T-helper 2 cell (primary cell): ENCODE measurements at regions not wholly inside any gene's neighbourhood (a gene's known extent, or its start where the extent isn't known, plus 50 kb on each side); places are given as distances from the start of the nearest gene placed in this dataset.

Source experiments
- DNase-seq, 5 experiments: peaks; one replicate each; pipeline versions ENCODE4 v3.0.0 to v3.0.0-alpha.2; 2012 to 2022

DNA sequence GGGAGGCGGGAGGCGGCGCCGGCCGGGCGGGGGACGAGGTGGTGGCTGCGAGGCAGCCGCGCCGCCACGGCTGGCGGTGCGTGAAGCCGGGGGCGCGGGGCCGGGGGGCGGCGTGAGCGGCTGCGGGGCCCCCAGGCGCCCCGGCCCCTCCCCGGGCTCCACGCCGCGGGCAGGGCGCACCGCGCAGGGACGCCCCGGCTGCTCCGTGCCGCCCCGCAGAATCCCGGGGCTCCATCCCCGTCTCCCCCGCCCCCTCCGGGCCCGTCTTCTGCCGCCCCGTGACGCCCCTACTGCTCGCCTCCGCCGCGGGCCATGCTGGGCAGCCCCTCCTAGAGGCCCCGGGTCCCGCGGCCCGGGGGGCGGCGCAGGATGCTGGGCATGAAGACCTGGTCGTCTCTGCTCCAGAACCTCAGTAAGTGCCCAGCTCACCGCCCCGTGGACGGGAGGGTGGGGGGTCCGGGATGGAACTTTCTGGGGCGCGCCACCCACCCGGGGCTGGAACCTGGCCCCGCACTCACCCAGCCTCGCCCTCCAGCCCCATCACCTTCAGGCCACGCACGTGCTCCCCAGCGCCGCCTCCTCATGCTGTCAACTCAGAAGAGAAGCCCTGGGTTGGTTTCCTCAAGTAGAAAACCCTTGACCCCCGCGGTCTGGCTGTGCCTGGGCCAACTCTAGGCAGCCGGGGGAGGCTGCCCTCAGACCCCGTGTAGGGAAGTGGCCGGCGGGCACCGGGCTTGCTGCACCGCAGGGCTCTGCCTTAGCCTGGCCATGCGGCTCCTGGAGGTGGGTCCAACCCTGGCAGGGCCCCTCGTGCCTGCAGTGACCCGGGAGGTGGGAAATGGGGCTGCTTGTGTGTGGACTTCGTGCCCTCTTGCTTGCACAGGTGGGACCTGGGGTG lies 150.2 kb upstream of the GSE1 start:
- DNase-seq: no peak

DNA sequence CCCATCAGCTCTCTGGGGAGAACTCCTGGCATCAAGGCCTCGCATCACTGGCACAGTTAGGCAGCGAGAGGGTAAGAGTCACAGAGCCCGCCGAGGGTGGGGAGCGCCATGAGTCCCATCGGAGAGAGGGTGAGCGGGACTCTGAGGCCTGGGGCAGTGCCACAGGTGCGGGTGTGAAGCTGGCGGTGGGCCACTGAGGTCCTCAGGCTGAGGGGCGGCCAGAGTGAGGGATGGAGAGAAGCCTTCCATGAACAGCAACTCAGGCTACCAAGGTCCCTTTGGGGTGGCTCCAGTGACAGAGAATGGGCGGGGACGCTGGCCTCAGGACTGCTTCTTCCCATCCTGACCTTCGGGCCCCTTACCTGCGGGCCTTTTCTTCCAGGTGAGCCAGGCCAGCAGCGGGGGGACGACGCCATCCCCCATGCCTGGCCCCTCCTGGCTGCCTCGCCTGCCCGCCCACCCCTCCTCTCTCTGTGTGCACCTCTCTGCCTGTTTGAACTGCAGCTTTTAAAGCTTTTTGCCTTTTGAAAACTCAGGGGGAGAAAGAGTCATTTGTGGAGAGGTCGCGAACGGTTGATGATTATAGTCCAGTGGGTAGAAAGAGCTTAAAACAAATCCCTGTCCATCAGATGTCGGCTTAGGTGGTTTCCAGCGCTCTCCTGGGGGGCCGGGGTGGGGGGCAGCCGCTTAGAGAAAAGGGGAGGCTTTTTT lies 149.3 kb upstream of the GSE1 start:
- DNase-seq: no peak

DNA sequence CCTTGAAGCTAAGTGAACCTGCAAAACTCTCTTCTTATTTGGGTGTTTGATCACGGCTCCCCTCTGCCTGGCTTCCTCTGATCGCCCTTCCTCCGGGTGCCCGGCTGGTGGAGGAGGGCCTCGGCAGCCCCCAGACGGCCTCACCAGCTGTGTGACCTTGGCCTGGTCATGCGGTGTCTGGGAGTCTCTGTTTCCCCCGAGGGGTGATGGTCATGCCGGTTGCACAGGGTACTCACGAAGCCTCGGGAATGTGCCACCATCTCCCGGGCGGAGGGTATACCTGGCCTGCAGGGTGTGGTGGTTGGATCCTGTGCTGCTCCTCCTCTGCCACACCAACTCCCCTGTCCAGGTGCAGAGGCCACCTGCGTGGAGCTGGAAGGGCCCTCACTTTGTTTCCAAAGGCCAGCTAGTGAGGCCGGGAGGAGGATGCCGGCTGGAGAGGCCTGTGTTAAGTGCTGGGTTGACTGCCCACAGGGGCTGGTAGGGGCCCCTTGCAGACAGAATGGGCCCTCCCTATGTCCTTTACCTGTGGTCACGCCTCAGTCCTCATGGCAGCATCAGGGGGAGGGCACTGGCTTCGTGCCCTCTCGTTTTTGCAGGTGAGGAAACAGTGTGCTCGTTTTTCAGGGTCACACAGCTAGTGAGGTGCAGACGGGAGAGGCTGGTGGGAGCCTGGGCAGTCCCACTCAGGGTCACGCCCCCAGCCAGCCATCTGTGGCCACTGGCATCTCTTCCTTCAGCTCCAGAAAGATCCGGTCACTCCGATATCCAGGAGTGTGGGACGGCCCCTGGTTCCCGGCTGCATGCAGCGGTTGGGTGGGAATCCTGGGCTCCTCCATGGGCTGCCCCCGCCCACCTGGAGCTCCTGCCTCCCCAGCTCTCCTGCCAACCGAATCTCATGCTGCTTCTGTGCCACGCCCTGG lies 148.5 kb upstream of the GSE1 start:
- no peak for DNase-seq

DNA sequence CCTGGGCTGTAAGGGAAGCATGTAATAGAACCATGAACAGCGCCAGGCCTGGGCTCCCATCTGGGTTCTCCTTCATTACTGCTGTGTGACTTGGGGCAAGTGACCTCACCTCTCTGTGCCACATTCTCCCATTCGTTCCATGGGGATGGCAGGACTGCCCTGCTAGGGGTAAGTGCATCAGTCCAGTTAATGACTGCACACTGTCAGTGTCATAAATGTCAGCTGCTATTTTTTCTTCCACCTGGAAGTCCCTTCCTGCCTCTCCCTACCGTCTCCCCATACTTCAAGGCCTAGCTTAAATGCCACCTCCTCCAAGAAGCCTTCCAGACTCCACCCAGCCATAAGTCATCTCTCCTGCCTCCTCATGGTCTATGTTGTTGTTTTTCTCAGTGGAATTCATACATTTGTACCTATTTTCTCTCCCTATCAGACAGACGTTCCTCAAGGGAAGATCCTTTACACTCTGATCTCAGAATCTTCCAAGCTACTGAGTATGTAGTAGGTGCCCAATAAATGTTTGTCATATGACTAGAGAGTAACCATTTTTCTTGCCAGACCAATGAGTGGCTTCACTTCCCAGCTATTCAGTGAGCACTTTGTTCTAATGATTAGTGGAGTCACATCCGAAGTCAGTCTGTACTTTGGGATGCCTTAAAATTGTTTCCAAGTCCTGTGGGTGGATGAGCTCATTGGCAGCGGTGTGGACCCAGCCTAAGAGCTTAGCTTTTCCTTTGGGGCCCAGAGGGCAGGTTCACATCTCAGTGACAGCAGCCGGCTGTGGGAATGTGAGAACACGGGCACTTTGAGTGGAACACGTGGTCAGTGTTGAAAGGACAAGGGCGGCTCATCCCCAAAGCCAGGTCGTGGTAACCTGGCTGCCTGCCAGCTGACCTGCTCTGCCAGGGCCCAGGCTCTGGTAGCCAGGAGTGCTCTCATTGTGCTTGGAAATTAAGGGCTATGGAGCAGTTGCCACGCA lies 147.5 kb upstream of the GSE1 start:
- no peak for DNase-seq

DNA sequence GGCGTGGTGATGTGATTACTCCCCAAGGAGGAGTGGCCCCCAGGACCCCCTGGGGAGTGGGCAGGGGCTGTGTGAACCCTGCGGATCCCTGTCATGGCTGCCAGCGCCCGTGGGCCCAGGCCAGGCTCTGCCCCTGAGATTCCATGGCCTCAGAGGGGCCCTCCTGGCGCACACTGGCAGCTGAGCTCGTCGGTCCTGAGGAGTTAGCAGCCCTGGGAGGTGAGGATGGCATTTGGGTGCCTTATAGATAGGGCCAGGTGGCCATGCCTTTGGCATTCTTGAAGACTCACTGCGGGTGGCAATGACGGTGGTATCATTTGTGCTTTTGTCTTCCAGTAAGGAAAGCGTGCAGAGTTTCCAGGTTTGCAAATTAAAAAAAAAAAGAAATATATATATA lies 146.8 kb upstream of the GSE1 start:
- DNase-seq: no peak

DNA sequence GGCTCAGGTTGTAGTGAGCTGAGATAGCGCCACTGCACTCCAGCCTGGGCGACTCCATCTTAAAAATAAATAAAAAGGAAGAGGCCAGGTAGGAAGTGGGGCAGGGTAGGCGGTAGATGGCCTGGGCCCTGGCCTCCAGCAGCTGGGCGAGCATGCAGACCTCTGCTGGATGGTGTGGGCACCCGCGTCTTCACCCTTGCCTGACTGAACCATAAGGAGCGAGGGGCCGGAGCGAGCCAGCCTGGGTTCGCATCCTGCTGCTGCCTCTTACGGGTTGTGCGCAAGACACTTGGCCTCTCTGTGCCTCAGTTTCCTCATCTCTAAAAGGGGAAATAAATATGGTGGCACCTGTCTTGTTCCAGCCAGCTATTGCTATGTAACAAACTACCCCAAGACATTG lies 146.1 kb upstream of the GSE1 start:
- no peak for DNase-seq

DNA sequence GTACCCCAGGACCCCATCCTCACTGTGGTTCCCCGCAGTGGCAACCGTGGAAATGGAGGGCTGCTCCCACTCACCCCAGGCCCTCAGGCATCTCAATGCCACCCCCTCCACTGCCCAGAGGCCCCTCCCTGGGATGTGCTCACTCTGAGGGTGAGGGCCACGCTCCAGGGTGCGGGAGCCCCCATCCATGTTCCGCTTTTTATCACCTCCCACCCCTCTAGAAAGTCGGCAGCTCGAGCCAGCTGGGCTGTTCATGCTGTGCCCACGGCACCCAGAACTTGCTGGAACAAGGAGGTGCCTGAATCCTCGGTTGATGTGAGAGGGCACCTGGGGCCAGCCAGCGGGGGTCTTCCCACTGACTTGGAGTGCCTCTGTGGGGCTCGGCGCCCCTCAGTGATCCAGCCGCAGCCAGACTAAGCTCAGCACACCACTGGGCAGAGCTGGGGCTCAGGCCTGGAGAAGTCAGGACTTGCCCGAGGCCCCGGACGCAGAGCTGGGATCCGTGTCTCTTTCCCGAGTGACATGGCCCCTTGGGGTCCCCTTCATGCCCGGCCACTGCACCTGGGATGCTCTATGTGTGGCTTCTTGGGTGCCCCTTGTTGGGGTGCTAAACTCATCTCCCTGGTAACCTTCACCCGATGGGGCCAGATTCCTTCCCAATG lies 143.1 kb upstream of the GSE1 start:
- DNase-seq: no peak

DNA sequence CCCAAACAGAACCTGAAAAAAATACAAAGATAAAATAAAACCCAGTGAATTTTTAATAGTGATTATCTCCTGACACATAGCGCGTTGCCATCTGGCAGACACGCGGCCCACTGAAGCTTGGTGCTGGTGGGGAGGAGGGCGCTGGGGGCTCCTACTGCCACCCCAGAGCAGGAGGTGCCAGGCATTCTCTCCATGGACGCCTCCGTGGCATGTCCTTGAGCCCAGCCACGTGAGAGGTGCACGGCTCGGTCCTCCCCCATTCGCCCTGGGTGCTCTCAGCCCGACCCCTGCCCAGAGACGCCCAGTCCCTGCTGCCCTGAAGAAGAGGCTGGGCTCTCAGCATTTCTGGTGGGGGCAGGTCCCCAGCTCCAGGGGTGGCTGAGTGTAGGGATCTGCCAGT lies 142.2 kb upstream of the GSE1 start:
- no peak for DNase-seq

DNA sequence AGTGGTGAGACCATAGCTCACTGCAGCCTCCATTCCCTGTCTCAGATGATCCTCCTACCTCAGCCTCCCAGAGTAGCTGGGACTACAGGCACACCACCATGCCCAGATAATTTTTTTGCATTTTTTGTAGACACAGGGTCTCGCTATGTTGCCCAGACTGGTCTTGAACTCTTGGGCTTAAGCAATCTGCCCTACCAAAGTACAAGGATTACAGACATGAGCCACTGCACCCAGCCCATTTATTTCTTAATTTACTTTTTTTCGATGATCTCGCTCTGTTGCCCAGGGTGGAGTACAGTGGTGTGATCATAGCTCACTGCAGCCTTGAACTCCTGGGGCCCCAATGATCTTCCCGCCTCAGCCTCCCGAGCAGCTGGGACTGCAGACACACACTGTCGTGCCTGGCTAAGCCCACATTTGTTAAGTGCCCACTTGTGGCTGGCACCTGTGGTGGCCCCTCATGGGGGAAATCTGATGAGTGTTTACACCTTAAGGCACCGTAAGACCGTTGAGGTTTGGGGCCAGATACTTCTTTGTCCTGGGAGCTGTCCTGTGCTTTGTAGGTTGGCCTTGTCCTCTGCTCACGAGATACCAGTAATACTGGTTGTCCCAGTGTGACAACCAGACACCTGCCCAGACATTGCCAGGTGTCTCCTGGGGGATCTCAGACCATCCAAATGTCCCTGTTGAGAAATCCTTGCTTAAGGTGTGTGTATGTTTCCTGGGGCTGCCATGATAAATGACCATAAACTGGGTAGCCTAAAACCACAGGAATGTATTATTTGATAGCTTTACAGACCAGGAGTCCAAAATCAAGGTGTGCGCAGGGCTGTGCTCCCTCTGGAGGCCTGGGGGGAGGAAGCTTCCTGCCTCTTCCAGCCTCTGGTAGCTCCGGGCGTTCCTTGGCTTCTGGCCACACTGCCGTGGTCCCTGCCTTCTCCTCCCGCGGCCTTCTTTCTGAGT lies 141.4 kb upstream of the GSE1 start:
- DNase-seq: no peak

DNA sequence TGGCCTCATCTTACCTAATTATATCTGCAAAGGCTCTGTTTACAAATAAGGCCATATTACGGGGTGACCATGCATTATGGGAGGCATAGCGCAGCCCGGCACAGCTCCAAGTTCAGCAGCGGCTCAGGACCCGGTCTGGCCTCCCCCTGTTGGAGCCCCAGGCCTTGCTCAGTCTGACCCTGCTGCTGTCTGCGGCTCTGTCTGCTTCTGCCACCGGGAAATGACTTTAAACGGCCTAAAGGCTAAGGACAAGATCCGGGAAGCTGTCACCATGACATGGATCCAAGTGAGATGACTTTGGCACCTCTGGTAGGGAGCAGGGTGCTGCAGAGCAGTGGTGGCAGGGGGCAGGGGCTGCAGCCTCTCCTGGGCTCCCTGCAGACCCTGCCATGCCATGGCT lies 140.6 kb upstream of the GSE1 start:
- DNase-seq: no peak

DNA sequence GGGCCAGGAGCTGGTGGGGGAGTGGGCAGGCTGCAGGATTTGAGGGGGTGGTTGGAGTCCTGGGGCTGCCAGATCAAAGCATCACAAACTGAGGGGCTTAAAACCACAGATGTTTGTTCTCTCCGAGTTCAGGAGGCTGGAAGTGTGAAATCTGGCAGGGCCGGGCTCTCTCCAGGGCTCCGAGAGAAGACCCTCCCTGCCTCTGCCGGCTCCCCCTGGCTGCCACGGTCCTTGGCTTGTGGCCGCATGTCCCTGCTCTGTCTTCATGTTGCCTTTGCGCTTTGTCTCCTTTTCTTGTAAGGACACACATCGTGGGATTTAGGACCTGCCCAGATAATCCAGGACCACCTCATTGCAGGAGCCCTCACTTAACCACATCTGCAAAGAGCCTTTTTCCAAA lies 139.8 kb upstream of the GSE1 start:
- no peak for DNase-seq

DNA sequence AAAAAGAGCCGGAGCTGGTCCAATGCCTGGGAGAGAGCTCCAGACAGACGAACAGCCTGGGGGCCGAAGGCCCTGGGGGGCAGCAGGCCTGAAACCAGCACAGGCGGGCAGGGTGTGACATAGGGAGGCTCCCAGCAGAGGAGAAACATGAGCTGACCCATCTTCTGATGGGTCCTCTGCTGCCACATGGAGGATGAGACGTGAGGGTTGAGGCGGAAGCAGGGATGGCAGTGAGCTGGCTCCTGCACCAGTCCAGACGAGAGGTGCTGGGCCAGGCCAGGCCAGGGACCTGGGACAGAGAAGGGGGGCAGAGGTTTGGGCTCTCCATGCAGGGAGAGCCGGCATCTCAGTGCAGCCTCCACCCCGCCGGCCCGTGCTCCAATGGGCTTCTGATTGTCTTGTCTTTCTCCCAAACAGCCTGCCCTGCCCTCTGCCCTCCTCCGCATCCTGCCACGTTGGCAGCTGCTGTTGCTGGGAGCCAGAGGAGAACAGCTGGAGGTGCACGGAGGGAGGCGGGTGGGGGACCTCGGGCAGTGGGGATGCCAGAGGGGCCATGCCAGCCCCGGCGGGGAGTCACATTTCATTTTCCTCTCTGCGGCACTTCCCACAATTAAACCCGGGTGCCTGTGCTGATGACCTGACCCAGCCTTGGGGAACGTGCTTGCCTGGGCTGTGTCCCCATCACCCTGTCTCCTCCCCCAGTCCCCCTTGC lies 139.1 kb upstream of the GSE1 start:
- no peak for DNase-seq

DNA sequence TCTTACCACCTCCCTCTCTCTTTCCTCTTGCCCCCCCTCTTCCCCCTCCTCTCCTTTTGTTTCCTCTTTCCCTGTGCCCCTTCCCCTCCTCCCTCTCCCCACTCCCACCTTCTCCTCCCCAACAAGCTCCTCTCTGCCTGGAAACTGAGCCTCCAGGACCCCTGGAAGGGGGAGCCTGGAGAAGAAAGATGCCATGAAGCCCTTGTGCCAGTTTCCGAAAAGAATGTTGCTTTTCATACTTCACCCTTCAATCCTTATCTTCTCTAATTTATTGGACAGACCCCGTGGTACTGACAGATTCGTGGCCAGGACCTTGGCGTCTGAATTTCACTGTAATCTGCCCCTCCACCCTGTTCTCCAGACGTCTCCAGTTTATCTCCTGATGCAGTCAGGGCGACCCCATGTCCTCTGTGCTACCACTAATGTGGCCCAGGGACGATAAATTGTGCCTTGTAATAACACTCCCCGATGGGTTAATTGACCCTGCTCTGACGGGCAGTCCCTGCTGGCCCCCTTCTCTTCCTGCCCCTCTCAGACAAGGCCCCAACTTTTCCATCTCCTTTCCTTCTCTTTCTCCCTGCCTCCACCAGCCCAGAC lies 138.4 kb upstream of the GSE1 start:
- DNase-seq: no peak

DNA sequence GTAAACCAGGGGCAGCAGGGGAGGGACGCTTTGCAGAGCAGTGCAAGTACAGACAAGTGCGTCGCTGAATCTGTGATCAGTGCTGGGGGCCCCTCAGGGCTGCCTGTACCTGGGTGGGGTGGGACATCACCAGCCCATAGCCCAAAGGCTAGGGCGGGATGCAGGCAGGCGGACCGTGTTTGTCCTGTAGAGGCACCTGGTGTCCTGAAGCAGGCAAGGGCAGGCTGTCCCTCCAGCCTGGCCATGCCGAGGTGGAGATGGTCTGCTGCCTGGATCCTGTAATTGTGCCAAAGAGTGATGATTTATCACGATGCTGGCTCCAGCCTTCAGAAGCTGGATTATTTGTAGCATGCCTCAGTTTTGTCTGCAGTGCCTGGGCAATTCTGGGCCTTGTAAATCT lies 137.9 kb upstream of the GSE1 start:
- DNase-seq: no peak

DNA sequence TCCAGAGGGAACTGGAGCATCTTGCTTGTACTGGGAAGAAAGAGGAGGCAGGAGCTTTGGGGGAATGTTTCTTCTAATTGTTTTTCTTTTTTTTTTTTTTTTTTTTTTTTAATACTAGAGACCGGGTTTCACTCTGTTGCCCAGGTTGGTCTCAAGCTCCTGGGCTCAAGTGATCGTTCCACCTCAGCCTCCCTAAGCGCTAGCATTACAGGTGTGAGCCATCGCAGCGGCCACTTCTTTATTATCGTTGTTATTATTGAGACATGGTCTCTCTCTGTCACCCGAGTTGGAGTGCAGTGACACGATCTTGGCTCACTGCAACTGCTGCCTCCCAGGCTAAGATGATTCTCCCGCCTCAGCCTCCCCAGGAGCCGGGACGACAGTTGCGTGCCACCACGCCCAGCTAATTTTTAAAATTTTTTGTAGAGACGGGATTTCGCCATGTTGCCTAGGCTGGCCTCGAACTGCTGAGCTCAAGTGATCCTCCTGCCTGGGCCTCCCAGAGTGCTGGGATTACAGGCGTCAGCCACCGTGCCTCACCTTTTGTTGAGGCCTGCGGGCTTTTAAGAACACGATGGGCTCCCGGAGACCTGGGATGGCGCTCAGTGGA lies 137.3 kb upstream of the GSE1 start:
- no peak for DNase-seq

DNA sequence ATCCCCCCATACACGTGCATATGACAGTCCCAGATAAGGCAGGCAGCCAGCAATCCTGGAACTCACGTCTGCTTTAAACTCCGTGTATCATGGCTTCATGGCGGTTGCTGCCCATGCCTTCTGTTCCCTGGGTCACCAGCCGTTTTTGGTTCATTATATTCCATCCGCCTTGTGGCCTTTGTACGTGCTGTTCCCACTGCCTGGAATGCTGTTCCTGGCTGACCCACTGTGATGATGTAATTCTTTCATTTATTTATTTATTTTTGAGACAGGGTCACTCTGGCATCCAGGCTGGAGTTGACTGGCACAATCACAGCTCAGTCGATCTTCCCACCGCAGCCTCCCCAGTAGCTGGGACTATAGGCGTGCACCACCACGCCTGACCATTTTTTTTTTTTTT lies 136.7 kb upstream of the GSE1 start:
- no peak for DNase-seq

DNA sequence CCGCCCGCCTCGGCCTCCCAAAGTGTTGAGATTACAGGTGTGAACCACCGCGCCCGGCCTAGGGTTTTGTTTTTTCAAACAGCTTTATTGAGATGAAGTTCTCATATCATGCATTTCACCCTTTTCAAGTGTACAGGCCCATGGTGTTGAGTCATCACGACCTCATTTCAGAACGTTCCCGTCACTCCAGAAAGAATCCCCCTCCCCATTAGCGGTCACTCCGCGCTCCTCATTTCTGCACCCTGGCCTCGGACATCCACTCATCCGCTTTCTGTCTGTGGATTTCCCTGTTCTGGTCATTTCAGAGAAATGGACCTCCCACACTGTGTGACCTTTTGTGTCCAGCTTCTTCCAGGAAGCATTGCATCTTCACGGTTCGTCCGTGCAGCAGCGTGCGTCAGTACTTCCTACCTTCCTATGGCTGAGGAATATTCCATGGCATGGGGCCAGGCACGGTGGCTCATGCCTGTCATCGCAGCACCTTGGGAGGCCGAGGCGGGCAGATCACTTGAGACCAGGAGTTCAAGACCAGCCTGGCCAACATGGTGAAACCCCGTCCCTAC lies 135.2 kb upstream of the GSE1 start:
- no peak for DNase-seq
